Gastrocnemius medialis (tissue), 4 donors: ENCODE measurements at regions not wholly inside any gene's neighbourhood (a gene's known extent, or its start where the extent isn't known, plus 50 kb on each side); places are given as distances from the start of the nearest gene placed in this dataset.

Source experiments
- ATAC-seq, 2 donors: fragments of 150-250 bp; one replicate each; pipeline ENCODE4 v1.9.1; 2016
- DNase-seq, 2 donors: peaks; one replicate each; pipeline ENCODE4 v3.0.0-alpha.2; 2019
- H3K27ac ChIP-seq, 4 donors: fragments of 200-600 bp; sonication (generic); 1 replicate in 1 of 4; 2 replicates in 3 of 4; pipeline ENCODE4 v1.5.1; 2016 to 2018; ENCODE audit warnings: mild to moderate bottlenecking in 2 of 4, moderate library complexity in 1 of 4
- H3K27me3 ChIP-seq, 3 donors: fragments of 200-600 bp; sonication (generic) in 2 of 3; 1 replicate in 1 of 3; 2 replicates in 2 of 3; pipeline versions ENCODE4 v1.5.1 to v1.6.0; 2016 to 2019; ENCODE audit warnings: mild to moderate bottlenecking in 1 of 3, moderate library complexity in 1 of 3
- H3K36me3 ChIP-seq, 2 donors: fragments of 200-600 bp; sonication (generic) in 1 of 2; one replicate each; pipeline ENCODE4 v1.5.1; 2017 to 2018
- H3K4me1 ChIP-seq, 2 donors: fragments of 200-600 bp; sonication (generic) in 1 of 2; one replicate each; pipeline ENCODE4 v1.5.1; 2016 to 2017; ENCODE audit warnings: mild to moderate bottlenecking in 2 of 2
- H3K4me3 ChIP-seq, 4 donors: fragments of 200-600 bp; sonication (generic) in 3 of 4; 1 replicate in 1 of 4; 2 replicates in 3 of 4; pipeline ENCODE4 v1.5.1; 2016 to 2019; ENCODE audit warnings: mild to moderate bottlenecking in 2 of 4
- H3K9me3 ChIP-seq, 3 donors: fragments of 200-600 bp; sonication (generic) in 2 of 3; 1 replicate in 1 of 3; 2 replicates in 2 of 3; pipeline ENCODE4 v1.5.1; 2016 to 2019
- CTCF ChIP-seq, 5 experiments: fragments of 450-650 bp in 3 of 5; fragments of 200-600 bp in 2 of 5; sonication (generic) in 2 of 5; IDR thresholded peaks in 4 of 5; conservative IDR thresholded peaks in 1 of 5; 1 replicate in 4 of 5; 2 replicates in 1 of 5; pipeline ENCODE4 v1.5.1; 2016 to 2019; ENCODE audit warnings: antibody characterized with exemption in 5 of 5, mild to moderate bottlenecking in 3 of 5, moderate library complexity in 3 of 5
- POLR2A ChIP-seq, 2 donors: fragments of 450-650 bp; IDR thresholded peaks; one replicate each; pipeline ENCODE4 v1.6.1; 2017; ENCODE audit warnings: antibody characterized with exemption in 2 of 2, mild to moderate bottlenecking in 2 of 2, moderate library complexity in 2 of 2
- in situ Hi-C, 4 donors: fragments of 200-750 bp; cut with MboI; loops; one replicate each; pipeline versions ENCODE4 v1.15.0 to v1.8.0; 2017; ENCODE audit warnings: low sequenced_read_pairs in 4 of 4
- intact Hi-C: fragments of 100-400 bp; cut with DNase I; formaldehyde crosslinking; loops from one replicate; pipeline ENCODE4 v1.15.1; 2023; ENCODE audit warnings: low total_unique reads

GRCh38 chr15:69862540-69862939 is 235.2 kb downstream of the TLE3 start:
- peak in 1 of 2 donors; percentile 73 for ATAC-seq
- no peaks in the 10 kb centered on the region for H3K27me3 ChIP-seq
- intact Hi-C loops = no loop called here
- no peaks in the 10 kb centered on the region for H3K36me3 ChIP-seq
- DNase-seq = no peak
- H3K4me1 ChIP-seq = no peaks in the 10 kb centered on the region
- TF ChIP-seq CTCF (IDR thresholded peaks at IDR 0.05 in 4 of 5, conservative IDR thresholded peaks at IDR 0.05 in 1 of 5) (no peak), POLR2A (IDR thresholded peaks at IDR 0.05) (no peak)
- H3K4me3 ChIP-seq = no peak overlapping the region
- in situ Hi-C loops = no loop called here
- no peak overlapping the region for H3K27ac ChIP-seq
- no peaks in the 10 kb centered on the region for H3K9me3 ChIP-seq

DNA sequence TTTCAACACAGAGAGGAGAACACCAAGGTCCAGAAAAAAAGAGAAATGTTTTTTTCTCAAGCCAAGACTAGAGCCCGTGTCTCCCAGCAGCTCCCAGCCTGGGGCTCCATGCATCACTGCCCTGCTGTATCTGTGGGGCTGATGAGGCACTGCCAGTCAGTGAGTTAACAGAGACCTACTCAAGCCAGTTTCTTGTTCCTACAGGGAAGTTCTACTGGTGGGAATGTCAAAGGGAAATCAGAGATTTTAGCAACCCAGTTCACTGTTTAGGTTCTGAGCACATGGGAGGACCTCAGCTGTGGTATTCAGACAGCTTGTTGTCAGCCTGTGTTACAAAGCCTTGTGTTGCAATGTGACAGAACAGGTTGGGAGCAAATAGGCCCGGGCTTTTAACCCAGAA is 234.3 kb downstream of the TLE3 start:
- H3K27me3 ChIP-seq = no peaks in the 10 kb centered on the region
- in situ Hi-C loops = no loop called here
- H3K27ac ChIP-seq = no peak overlapping the region
- TF ChIP-seq POLR2A (IDR thresholded peaks at IDR 0.05) = no peak
- no peak for TF ChIP-seq CTCF (IDR thresholded peaks at IDR 0.05 in 4 of 5, conservative IDR thresholded peaks at IDR 0.05 in 1 of 5)
- no peaks in the 10 kb centered on the region for H3K9me3 ChIP-seq
- no peaks in the 10 kb centered on the region for H3K4me1 ChIP-seq
- ATAC-seq = no peak
- DNase-seq = no peak
- H3K4me3 ChIP-seq = no peak overlapping the region
- H3K36me3 ChIP-seq = no peaks in the 10 kb centered on the region
- intact Hi-C loops = no loop called here

DNA sequence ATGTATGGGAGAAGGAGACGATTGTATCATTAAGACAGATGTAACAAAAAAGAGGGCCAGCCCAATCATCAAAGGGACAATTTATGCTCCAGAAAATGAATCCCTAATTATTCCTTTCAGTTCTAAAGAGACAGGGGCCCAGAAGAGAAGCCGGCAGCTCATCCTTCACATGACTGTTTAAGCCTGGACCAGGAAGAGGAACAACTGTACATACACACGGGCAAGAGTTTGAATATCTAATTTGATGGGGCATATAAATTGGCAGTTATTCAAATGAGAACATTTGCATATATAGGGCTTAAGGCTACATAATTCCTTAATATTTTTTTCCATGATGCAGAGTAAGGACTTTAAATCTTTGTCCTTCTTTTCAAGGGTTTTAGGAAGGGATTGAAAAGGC is 232.3 kb downstream of the TLE3 start:
- intact Hi-C loops (no loop called here), in situ Hi-C loops (no loop called here)
- Histone ChIP-seq H3K36me3 (no peaks in the 10 kb centered on the region), H3K4me1 (no peaks in the 10 kb centered on the region), H3K4me3 (no peak overlapping the region), H3K27ac (no peak overlapping the region), H3K9me3 (no peaks in the 10 kb centered on the region), H3K27me3 (no peaks in the 10 kb centered on the region)
- no peak for ATAC-seq
- no peak for TF ChIP-seq CTCF (IDR thresholded peaks at IDR 0.05 in 4 of 5, conservative IDR thresholded peaks at IDR 0.05 in 1 of 5)
- TF ChIP-seq POLR2A (IDR thresholded peaks at IDR 0.05) = no peak
- DNase-seq = no peak

DNA sequence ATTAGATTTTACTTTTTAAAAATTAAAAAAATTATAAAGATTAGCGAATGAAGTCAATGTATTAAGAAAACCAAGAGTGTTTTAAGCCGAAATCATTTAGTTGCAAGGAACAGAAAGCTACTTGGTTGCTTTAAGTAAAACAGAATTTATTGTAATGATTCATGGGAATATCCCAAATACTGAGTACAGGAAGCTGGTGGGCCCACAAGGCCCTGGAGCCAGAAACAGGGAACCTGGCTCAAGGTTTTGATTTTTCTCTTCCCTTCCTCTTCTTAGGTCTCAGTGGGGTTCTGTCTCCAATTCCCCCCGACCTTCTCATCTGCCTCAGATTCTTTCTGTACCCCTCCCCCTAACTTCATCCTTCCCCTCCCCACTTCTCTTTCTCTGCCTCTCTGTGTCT is 229.0 kb downstream of the TLE3 start:
- no peaks in the 10 kb centered on the region for H3K36me3 ChIP-seq
- H3K4me1 ChIP-seq = no peaks in the 10 kb centered on the region
- no peak for DNase-seq
- H3K9me3 ChIP-seq = peaks cover 0 to 5% (median 2%) of the 10 kb centered on the region in 3 donors
- intact Hi-C loops = no loop called here
- no peak for ATAC-seq
- in situ Hi-C loops = no loop called here
- H3K4me3 ChIP-seq = no peak overlapping the region
- peaks cover 0 to 4% (median 0%) of the 10 kb centered on the region in 3 donors for H3K27me3 ChIP-seq
- TF ChIP-seq POLR2A (IDR thresholded peaks at IDR 0.05) = no peak
- TF ChIP-seq CTCF (IDR thresholded peaks at IDR 0.05 in 4 of 5, conservative IDR thresholded peaks at IDR 0.05 in 1 of 5) = no peak
- H3K27ac ChIP-seq = no peak overlapping the region

- H3K4me1 ChIP-seq = no peaks in the 10 kb centered on the region
- no peak for TF ChIP-seq CTCF (IDR thresholded peaks at IDR 0.05 in 4 of 5, conservative IDR thresholded peaks at IDR 0.05 in 1 of 5)
- TF ChIP-seq POLR2A (IDR thresholded peaks at IDR 0.05) = no peak
- H3K27me3 ChIP-seq = peaks cover 0 to 4% (median 0%) of the 10 kb centered on the region in 3 donors
- ATAC-seq (no peak), DNase-seq (no peak)
- intact Hi-C loops (no loop called here), in situ Hi-C loops (no loop called here)
- H3K36me3 ChIP-seq = no peaks in the 10 kb centered on the region
- H3K4me3 ChIP-seq = no peak overlapping the region
- H3K9me3 ChIP-seq = peaks cover 0 to 10% (median 2%) of the 10 kb centered on the region in 3 donors
- no peak overlapping the region for H3K27ac ChIP-seq
Observed at GRCh38 chr15:69869291-69869690, 228.4 kb downstream of the TLE3 start.
